Testis (tissue), 2 donors: ENCODE measurements at regions not wholly inside any gene's neighbourhood (a gene's known extent, or its start where the extent isn't known, plus 50 kb on each side); places are given as distances from the start of the nearest gene placed in this dataset.
"Not testable (repeated sequence)": the region's sequence is repeated elsewhere in the genome, so short reads cannot be mapped to it uniquely, and the experiment has no call there.

Experiments
- DNase-seq: peaks from one replicate; pipeline ENCODE4 v3.0.0-alpha.2; 2019
- H3K27ac ChIP-seq, 2 donors: fragments of 200-600 bp; sonication (generic); one replicate each; pipeline ENCODE4 v1.5.1; 2019
- H3K27me3 ChIP-seq: fragments of 200-600 bp; sonication (generic); one replicate; pipeline ENCODE4 v1.5.1; 2019
- H3K36me3 ChIP-seq: fragments of 200-600 bp; sonication (generic); one replicate; pipeline ENCODE4 v1.5.1; 2017; ENCODE audit warnings: low read depth; ENCODE audit errors: missing control alignments
- H3K4me1 ChIP-seq: fragments of 200-600 bp; sonication (generic); one replicate; pipeline ENCODE4 v1.5.1; 2019
- H3K4me3 ChIP-seq, 2 donors: fragments of 200-600 bp; sonication (generic); one replicate each; pipeline ENCODE4 v1.5.1; 2017 to 2019
- H3K9me3 ChIP-seq: fragments of 200-600 bp; sonication (generic); one replicate; pipeline ENCODE4 v1.5.1; 2017
- POLR2A ChIP-seq: fragments of 450-650 bp; IDR thresholded peaks from one replicate; pipeline ENCODE4 v1.6.1; 2017; ENCODE audit warnings: antibody characterized with exemption, mild to moderate bottlenecking, moderate library complexity
- WGBS, 2 donors: methylation state at CpG; one replicate each; pipeline ENCODE4 v1.1.5; 2018; 5-methylcytosine and 5-hydroxymethylcytosine counted together
- intact Hi-C: fragments of 100-400 bp; cut with DNase I; formaldehyde crosslinking; loops from one replicate; pipeline ENCODE4 v1.15.1; 2023; ENCODE audit warnings: low total_unique reads
- TF ChIP-seq, protein P1 (sequence below), 3 experiments: fragments of 450-650 bp in 2 of 3; fragments of 200-600 bp in 1 of 3; sonication (generic) in 1 of 3; IDR thresholded peaks; one replicate each; pipeline ENCODE4 v1.5.1; 2016 to 2019; ENCODE audit warnings: antibody characterized with exemption in 3 of 3, mild to moderate bottlenecking in 2 of 3, moderate library complexity in 1 of 3

DNA sequence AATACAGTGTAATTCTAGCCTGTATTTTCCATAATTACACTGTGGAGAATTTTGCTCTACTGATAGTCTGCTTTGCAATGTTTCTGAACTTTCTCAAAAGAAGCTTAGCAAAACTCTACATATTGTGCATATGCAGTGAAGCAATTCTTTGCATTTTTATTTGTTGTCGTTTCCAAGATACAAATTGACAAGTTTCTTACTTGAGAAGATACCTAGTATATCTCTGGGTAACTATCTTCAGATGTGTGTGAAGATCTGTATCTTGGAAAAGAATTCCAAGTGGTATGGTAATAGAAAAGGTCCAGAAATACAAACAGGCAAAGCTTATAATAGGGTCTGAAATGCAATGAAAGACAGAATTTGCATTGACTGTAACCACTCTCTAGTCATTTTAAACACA, 1119.8 kb upstream of the INTU start:
- Histone ChIP-seq H3K27ac (no peak overlapping the region), H3K4me1 (no peaks in the 10 kb centered on the region), H3K9me3 (no peaks in the 10 kb centered on the region), H3K27me3 (no peaks in the 10 kb centered on the region), H3K36me3 (no peaks in the 10 kb centered on the region), H3K4me3 (no peak overlapping the region)
- intact Hi-C loops = no loop called here
- no peak for DNase-seq
- WGBS, 2 donors = 74 to 84% methylated on average over 1 of the region's 1 CpG
- TF ChIP-seq, protein P1, sequence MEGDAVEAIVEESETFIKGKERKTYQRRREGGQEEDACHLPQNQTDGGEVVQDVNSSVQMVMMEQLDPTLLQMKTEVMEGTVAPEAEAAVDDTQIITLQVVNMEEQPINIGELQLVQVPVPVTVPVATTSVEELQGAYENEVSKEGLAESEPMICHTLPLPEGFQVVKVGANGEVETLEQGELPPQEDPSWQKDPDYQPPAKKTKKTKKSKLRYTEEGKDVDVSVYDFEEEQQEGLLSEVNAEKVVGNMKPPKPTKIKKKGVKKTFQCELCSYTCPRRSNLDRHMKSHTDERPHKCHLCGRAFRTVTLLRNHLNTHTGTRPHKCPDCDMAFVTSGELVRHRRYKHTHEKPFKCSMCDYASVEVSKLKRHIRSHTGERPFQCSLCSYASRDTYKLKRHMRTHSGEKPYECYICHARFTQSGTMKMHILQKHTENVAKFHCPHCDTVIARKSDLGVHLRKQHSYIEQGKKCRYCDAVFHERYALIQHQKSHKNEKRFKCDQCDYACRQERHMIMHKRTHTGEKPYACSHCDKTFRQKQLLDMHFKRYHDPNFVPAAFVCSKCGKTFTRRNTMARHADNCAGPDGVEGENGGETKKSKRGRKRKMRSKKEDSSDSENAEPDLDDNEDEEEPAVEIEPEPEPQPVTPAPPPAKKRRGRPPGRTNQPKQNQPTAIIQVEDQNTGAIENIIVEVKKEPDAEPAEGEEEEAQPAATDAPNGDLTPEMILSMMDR (IDR thresholded peaks at IDR 0.05) = no peak
- TF ChIP-seq POLR2A = no peak

DNA sequence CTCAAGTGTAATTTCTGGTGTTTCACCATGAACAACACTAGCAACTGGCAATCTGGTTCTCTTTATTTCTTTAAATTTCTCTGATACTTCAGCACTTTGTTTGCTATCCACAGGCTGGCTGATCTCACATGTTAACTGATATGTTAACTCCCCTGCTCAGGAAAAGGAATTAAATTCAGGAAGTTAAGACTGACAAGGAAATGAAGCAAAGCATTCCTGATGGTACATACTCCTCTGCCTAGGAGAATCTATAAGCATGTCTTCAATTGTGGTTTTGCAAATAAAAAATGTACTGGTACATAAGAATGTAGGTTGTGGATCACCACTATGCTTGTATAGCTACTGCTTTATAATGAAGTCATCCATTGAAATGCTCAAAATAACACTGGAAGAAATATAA, 1119.2 kb upstream of the INTU start:
- TF ChIP-seq, protein P1 (IDR thresholded peaks at IDR 0.05) = no peak
- TF ChIP-seq POLR2A = no peak
- intact Hi-C loops = no loop called here
- Histone ChIP-seq H3K4me3 (no peak overlapping the region), H3K4me1 (no peaks in the 10 kb centered on the region), H3K9me3 (no peaks in the 10 kb centered on the region), H3K27ac (no peak overlapping the region), H3K27me3 (no peaks in the 10 kb centered on the region), H3K36me3 (no peaks in the 10 kb centered on the region)
- DNase-seq = no peak

DNA sequence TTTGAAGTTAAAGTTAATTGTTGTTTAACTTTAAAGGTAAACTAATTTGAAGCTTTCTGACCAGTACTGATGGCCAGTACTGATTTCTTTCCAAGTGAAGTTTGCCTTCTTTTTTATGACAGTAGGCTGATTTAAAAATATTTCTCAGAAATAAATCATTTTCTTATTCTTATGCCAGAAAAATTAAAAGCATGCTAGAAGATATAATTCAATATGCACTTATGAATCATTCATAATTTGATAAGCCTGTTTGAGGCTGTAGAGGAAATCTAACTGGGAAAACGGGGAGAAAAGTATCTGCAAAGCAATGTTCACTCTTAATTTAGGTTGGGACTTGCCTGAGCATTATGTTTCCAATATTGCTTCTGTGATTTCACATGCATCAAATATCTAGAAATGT, 1112.0 kb upstream of the INTU start:
- H3K27ac ChIP-seq = no peak overlapping the region
- 88 to 93% methylated on average over 1 of the region's 1 CpG for WGBS, 2 donors
- no peak overlapping the region for H3K4me3 ChIP-seq
- no peaks in the 10 kb centered on the region for H3K36me3 ChIP-seq
- H3K27me3 ChIP-seq = no peaks in the 10 kb centered on the region
- no peaks in the 10 kb centered on the region for H3K4me1 ChIP-seq
- TF ChIP-seq, protein P1 (IDR thresholded peaks at IDR 0.05) = no peak
- no peak for TF ChIP-seq POLR2A
- intact Hi-C loops = no loop called here
- DNase-seq = no peak
- H3K9me3 ChIP-seq = no peaks in the 10 kb centered on the region

DNA sequence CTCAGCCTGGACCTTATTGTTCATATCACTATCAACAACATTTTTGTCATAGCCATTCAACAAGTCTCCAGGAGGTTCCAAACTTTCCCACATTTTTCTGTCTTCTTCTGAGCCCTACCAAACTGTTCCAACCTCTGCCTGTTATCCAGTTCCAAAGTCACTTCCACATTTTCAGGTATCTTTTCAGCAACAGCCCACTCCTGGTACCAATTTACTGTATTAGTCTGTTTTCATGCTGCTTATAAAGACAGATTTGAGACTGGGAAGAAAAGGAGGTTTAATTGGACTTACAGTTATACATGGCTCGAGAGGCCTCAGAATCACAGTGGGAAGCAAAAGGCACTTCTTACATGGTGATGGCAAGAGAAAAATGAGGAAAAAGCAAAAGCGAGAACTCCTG, 1107.4 kb upstream of the INTU start:
- DNase-seq, H3K4me1 ChIP-seq, intact Hi-C loops, H3K9me3 ChIP-seq, H3K27ac ChIP-seq, H3K4me3 ChIP-seq, H3K36me3 ChIP-seq, H3K27me3 ChIP-seq: not testable (repeated sequence)
- 87 to 93% methylated on average over 2 of the region's 2 CpGs for WGBS, 2 donors

GRCh38 chr4:126526335-126526734, 1106.4 kb upstream of the INTU start:
- TF ChIP-seq, protein P1 (IDR thresholded peaks at IDR 0.05) = no peak
- TF ChIP-seq POLR2A = no peak
- Histone ChIP-seq H3K36me3 (no peaks in the 10 kb centered on the region), H3K4me3 (no peak overlapping the region), H3K9me3 (no peaks in the 10 kb centered on the region), H3K4me1 (no peaks in the 10 kb centered on the region), H3K27me3 (no peaks in the 10 kb centered on the region), H3K27ac (no peak overlapping the region)
- DNase-seq = no peak
- intact Hi-C loops = no loop called here
- WGBS, 2 donors = 69 to 76% methylated on average over 2 of the region's 2 CpGs
